CD8-positive, alpha-beta memory T cell (primary cell): ENCODE measurements at regions not wholly inside any gene's neighbourhood (a gene's known extent, or its start where the extent isn't known, plus 50 kb on each side); places are given as distances from the start of the nearest gene placed in this dataset.
A peak's percentile ranks its signal among the peaks of the same experiment; 100 is the strongest.

Experiments used
- CTCF ChIA-PET: fragments of 350-600 bp; sonication (Branson Sonifier 250); formaldehyde crosslinking; loops from one replicate; lab custom pipeline; 2021; ENCODE audit warnings: antibody characterized with exemption; lab: Charles Lee
- POLR2A ChIA-PET: fragments of 350-600 bp; sonication (Branson Sonifier 250); formaldehyde crosslinking; loops from one replicate; lab custom pipeline; 2021; ENCODE audit warnings: antibody characterized with exemption; lab: Charles Lee
- DNase-seq, 5 donors: peaks; one replicate each; pipeline versions ENCODE4 v3.0.0 to v3.0.0-alpha.2; 2020 to 2022; ENCODE audit warnings: mixed read lengths in 1 of 5
- H3K27ac ChIP-seq: one replicate; pipeline ENCODE4 v1.7.0; 2013; ENCODE audit warnings: low read depth, mild to moderate bottlenecking, low read length, moderate library complexity
- H3K27me3 ChIP-seq: 2 replicates; pipeline ENCODE4 v1.7.0; 2013; ENCODE audit warnings: low read length, mild to moderate bottlenecking; ENCODE audit not compliant: insufficient read depth, poor library complexity, severe bottlenecking
- H3K36me3 ChIP-seq: 2 replicates; pipeline ENCODE4 v1.7.0; 2013; ENCODE audit warnings: mild to moderate bottlenecking, low read length, moderate library complexity; ENCODE audit not compliant: insufficient read depth
- H3K4me1 ChIP-seq: 2 replicates; pipeline ENCODE4 v1.7.0; 2013; ENCODE audit warnings: mild to moderate bottlenecking, low read length, moderate library complexity; ENCODE audit not compliant: insufficient read depth
- H3K4me3 ChIP-seq: 2 replicates; pipeline ENCODE4 v1.7.0; 2013; ENCODE audit warnings: mild to moderate bottlenecking, low read length
- H3K9me3 ChIP-seq: 2 replicates; pipeline ENCODE4 v1.7.0; 2013; ENCODE audit warnings: mild to moderate bottlenecking, low read length
- H3K27ac Mint-ChIP-seq, 8 donors: one replicate each; pipeline ENCODE4 v1.8.0; 2020 to 2021; ENCODE audit warnings: mixed read lengths in 8 of 8, mild to moderate bottlenecking in 6 of 8, inconsistent platforms in 3 of 8, moderate library complexity in 3 of 8
- H3K27me3 Mint-ChIP-seq, 2 donors: one replicate each; pipeline ENCODE4 v1.8.0; 2020 to 2021; ENCODE audit warnings: mixed read lengths in 2 of 2, mild to moderate bottlenecking in 1 of 2, moderate library complexity in 1 of 2
- H3K36me3 Mint-ChIP-seq, 3 donors: one replicate each; pipeline ENCODE4 v1.8.0; 2020 to 2021; ENCODE audit warnings: mixed read lengths in 3 of 3, inconsistent platforms in 1 of 3, mild to moderate bottlenecking in 1 of 3
- H3K4me1 Mint-ChIP-seq, 3 donors: one replicate each; pipeline ENCODE4 v1.8.0; 2020 to 2021; ENCODE audit warnings: mixed read lengths in 3 of 3, inconsistent platforms in 1 of 3, mild to moderate bottlenecking in 1 of 3
- H3K4me3 Mint-ChIP-seq, 7 donors: one replicate each; pipeline ENCODE4 v1.8.0; 2020 to 2021; ENCODE audit warnings: mixed read lengths in 7 of 7, mild to moderate bottlenecking in 6 of 7, moderate library complexity in 4 of 7, inconsistent platforms in 2 of 7
- H3K9me3 Mint-ChIP-seq, 5 donors: one replicate each; pipeline ENCODE4 v1.8.0; 2020 to 2022; ENCODE audit warnings: mixed read lengths in 5 of 5, mild to moderate bottlenecking in 3 of 5, moderate library complexity in 2 of 5, inconsistent platforms in 1 of 5

DNA sequence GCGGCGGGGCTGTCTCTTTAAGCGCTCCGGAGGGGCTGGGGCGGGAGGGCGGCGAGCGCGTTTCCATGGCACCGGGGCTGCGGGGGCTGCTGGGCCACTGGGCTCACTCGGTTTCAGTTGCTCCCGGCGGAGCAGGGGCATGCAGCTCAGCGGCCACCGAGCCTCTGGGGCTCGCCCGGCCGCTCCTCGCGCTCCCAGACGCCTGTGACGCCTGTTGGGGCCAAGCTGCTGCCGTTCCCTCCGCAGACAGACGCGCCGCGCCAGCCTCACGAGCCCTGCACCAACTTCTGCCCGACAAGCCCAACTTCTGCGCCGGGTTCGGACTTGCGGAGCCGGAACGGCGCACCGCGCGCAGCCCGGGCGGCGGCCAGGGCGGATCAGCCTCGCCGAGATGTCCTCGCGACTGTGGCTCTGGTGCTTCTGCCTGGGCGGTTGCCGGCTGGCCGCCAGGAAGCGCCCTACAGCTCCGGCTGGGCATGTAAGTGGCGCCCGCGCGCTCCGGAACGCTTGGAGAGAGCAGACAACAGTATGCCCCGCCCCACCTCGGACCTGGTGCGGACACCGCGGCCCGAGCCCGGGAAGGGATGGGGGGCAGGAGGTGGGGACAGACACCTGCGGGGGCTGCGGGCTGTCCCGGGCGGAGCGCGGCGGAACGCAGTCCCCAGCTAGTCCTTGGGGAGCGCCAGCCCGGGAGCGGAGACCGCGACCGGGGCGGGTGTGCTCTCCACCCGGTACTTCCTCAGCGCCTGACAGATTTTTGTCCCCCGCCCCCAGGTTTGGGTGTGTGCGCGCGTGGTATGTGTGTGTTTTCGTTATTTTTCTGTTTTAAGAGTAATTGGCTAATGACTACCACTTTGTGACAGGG, 154.1 kb upstream of the GOLIM4 start:
- DNase-seq: no peak
- Histone ChIP-seq H3K27me3 (no peaks in the 10 kb centered on the region), H3K36me3 (no peaks in the 10 kb centered on the region), H3K9me3 (no peaks in the 10 kb centered on the region), H3K4me1 (no peaks in the 10 kb centered on the region), H3K27ac (no peak overlapping the region), H3K4me3 (no peak overlapping the region)
- H3K27me3 Mint-ChIP-seq: peaks cover 28 to 49% of the 10 kb centered on the region in 2 donors
- CTCF ChIA-PET: no interaction called here
- H3K27ac Mint-ChIP-seq: peak overlapping the region in 1 of 8 donors; percentile 16
- POLR2A ChIA-PET: no interaction called here
- H3K9me3 Mint-ChIP-seq: peaks cover 0 to 2% (median 0%) of the 10 kb centered on the region in 5 donors
- H3K4me3 Mint-ChIP-seq: peak overlapping the region in 4 of 7 donors; percentile 30 to 61 (median 41)
- no peaks in the 10 kb centered on the region for H3K36me3 Mint-ChIP-seq
- H3K4me1 Mint-ChIP-seq: peaks cover 6 to 14% (median 8%) of the 10 kb centered on the region in 3 donors

- H3K27ac Mint-ChIP-seq: no peak overlapping the region
- H3K36me3 ChIP-seq: no peaks in the 10 kb centered on the region
- peaks cover 30 to 49% of the 10 kb centered on the region in 2 donors for H3K27me3 Mint-ChIP-seq
- H3K27ac ChIP-seq: no peak overlapping the region
- no peaks in the 10 kb centered on the region for H3K9me3 ChIP-seq
- DNase-seq: no peak
- H3K36me3 Mint-ChIP-seq: no peaks in the 10 kb centered on the region
- peaks cover 0 to 2% (median 0%) of the 10 kb centered on the region in 5 donors for H3K9me3 Mint-ChIP-seq
- H3K4me1 Mint-ChIP-seq: peaks cover 6 to 14% (median 8%) of the 10 kb centered on the region in 3 donors
- peak overlapping the region in 3 of 7 donors; percentile 6 to 66 (median 15) for H3K4me3 Mint-ChIP-seq
- CTCF ChIA-PET: no interaction called here
- POLR2A ChIA-PET: no interaction called here
- H3K4me1 ChIP-seq: no peaks in the 10 kb centered on the region
- H3K27me3 ChIP-seq: no peaks in the 10 kb centered on the region
- no peak overlapping the region for H3K4me3 ChIP-seq
Observed at GRCh38 chr3:168249205-168249549, 153.5 kb upstream of the GOLIM4 start.

DNA sequence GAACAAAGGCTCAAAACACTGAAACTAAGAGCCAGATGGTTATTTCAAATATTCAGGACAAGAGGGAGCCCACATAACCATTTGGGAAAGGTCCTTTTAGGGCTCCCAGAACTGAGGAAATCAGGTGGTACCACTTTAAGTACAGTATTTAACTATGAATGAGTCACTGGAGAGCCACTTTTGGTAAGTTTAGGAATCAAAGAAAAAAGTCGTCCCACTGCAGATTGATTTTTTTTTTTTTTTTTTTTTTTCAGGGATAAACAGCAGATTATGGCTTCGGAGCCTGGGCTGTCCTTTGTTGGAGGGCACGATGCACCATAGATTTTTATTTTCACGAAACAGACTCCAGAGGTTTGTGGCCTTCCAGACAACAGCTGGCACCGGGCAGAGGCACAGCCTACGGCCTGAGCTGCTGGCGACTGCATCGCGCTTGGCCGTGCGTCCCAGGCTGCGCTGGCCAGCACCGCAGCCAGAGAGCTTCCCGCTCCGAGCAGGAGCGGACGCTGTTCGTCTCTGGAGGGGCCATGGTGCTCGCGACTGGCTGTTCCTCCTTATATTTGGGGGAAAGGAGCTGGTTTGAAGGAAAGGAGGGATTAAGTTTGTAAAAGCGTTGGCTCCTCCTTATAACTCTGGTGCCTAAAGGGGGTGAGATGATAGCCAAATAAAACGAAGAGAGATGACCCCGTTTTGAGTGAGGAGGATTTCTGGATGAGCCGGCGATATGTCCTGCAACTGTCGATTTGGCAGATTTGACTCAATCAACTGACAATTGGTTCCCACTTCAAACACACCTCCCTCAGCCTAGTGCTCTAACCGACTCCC, 152.9 kb upstream of the GOLIM4 start:
- H3K36me3 ChIP-seq: no peaks in the 10 kb centered on the region
- Mint-ChIP-seq H3K36me3 (no peaks in the 10 kb centered on the region), H3K4me3 (peak overlapping the region in 2 of 7 donors; percentile 15 to 23), H3K27ac (no peak overlapping the region), H3K4me1 (peaks cover 6 to 14% (median 8%) of the 10 kb centered on the region in 3 donors), H3K9me3 (no peaks in the 10 kb centered on the region), H3K27me3 (peaks cover 30 to 49% of the 10 kb centered on the region in 2 donors)
- POLR2A ChIA-PET: no interaction called here
- DNase-seq: no peak
- H3K27me3 ChIP-seq: no peaks in the 10 kb centered on the region
- no peak overlapping the region for H3K27ac ChIP-seq
- H3K4me3 ChIP-seq: no peak overlapping the region
- CTCF ChIA-PET: no interaction called here
- no peaks in the 10 kb centered on the region for H3K4me1 ChIP-seq
- no peaks in the 10 kb centered on the region for H3K9me3 ChIP-seq

DNA sequence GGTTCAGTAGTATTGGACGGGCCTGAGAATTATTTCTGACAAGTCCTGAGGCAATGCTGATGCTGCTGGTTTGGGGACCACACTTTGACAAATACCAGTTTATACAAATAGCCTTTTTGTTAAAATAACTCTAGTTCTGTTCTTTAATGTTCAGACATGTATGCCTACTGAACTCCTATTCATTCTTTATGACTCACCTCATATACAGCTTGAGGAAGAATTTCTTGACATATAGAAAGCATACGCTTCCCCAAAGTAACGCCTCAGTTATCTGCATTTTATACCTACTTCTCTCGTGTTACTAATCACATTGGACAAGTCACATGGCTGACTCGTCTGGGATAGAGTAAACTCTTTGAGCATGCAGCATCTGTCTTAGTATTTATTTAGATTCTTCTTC, 145.4 kb upstream of the GOLIM4 start:
- Histone ChIP-seq H3K27me3 (no peaks in the 10 kb centered on the region), H3K4me3 (no peak overlapping the region), H3K27ac (no peak overlapping the region), H3K4me1 (no peaks in the 10 kb centered on the region), H3K36me3 (no peaks in the 10 kb centered on the region), H3K9me3 (no peaks in the 10 kb centered on the region)
- H3K4me3 Mint-ChIP-seq: no peak overlapping the region
- H3K27ac Mint-ChIP-seq: no peak overlapping the region
- no peaks in the 10 kb centered on the region for H3K36me3 Mint-ChIP-seq
- H3K4me1 Mint-ChIP-seq: no peaks in the 10 kb centered on the region
- H3K9me3 Mint-ChIP-seq: peaks cover 0 to 2% (median 0%) of the 10 kb centered on the region in 5 donors
- H3K27me3 Mint-ChIP-seq: peaks cover 0 to 6% of the 10 kb centered on the region in 2 donors
- DNase-seq: no peak
- ChIA-PET POLR2A (no interaction called here), CTCF (no interaction called here)

GRCh38 chr3:168239287-168239686, 143.6 kb upstream of the GOLIM4 start:
- no peak overlapping the region for H3K27ac ChIP-seq
- CTCF ChIA-PET: no interaction called here

GRCh38 chr3:168233001-168233400, 137.3 kb upstream of the GOLIM4 start:
- Mint-ChIP-seq H3K4me3 (no peak overlapping the region), H3K9me3 (no peaks in the 10 kb centered on the region), H3K27me3 (peaks cover 0 to 4% of the 10 kb centered on the region in 2 donors), H3K36me3 (no peaks in the 10 kb centered on the region), H3K4me1 (no peaks in the 10 kb centered on the region), H3K27ac (no peak overlapping the region)
- H3K4me3 ChIP-seq: no peak overlapping the region
- H3K27me3 ChIP-seq: no peaks in the 10 kb centered on the region
- no peaks in the 10 kb centered on the region for H3K4me1 ChIP-seq
- ChIA-PET CTCF (no interaction called here), POLR2A (no interaction called here)
- DNase-seq: no peak
- no peak overlapping the region for H3K27ac ChIP-seq
- H3K9me3 ChIP-seq: no peaks in the 10 kb centered on the region
- no peaks in the 10 kb centered on the region for H3K36me3 ChIP-seq

More at GRCh38 chr3:168239287-168239686, 143.6 kb upstream of the GOLIM4 start:
- POLR2A ChIA-PET: no interaction called here
- Mint-ChIP-seq H3K9me3 (peaks cover 0 to 2% (median 0%) of the 10 kb centered on the region in 5 donors), H3K27ac (no peak overlapping the region), H3K4me3 (no peak overlapping the region), H3K27me3 (no peaks in the 10 kb centered on the region), H3K36me3 (no peaks in the 10 kb centered on the region), H3K4me1 (no peaks in the 10 kb centered on the region)
- Histone ChIP-seq H3K4me1 (no peaks in the 10 kb centered on the region), H3K36me3 (no peaks in the 10 kb centered on the region), H3K9me3 (no peaks in the 10 kb centered on the region), H3K27me3 (no peaks in the 10 kb centered on the region), H3K4me3 (no peak overlapping the region)
- no peak for DNase-seq

DNA sequence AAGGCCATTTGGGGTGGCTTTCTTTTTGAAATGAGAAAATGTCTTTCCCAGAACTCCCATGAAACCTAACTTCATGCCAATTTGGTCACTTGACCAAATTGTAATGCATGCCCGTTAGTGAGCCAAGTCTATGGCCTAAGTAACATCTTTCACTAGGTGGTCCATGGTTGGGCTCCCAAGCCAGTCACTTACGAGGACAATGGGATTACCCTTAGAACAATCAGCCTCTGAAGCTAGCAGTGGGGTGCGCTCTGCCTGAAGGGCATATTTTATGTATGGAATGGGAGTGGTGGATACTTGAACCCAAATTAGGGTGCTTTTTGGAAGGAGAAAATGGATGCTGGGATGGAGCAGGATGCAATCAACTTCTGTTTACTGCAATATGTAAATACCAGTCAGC, 127.4 kb upstream of the GOLIM4 start:
- Mint-ChIP-seq H3K4me1 (no peaks in the 10 kb centered on the region), H3K9me3 (no peaks in the 10 kb centered on the region), H3K27ac (no peak overlapping the region), H3K27me3 (peaks cover under 1 to 11% of the 10 kb centered on the region in 2 donors), H3K36me3 (no peaks in the 10 kb centered on the region), H3K4me3 (no peak overlapping the region)
- Histone ChIP-seq H3K27ac (no peak overlapping the region), H3K4me3 (no peak overlapping the region), H3K36me3 (no peaks in the 10 kb centered on the region), H3K27me3 (no peaks in the 10 kb centered on the region), H3K9me3 (no peaks in the 10 kb centered on the region), H3K4me1 (no peaks in the 10 kb centered on the region)
- no peak for DNase-seq
- ChIA-PET POLR2A (no interaction called here), CTCF (no interaction called here)

GRCh38 chr3:168220556-168220955, 124.8 kb upstream of the GOLIM4 start:
- CTCF ChIA-PET: no interaction called here
- no peaks in the 10 kb centered on the region for H3K36me3 Mint-ChIP-seq
- Histone ChIP-seq H3K36me3 (no peaks in the 10 kb centered on the region), H3K27ac (no peak overlapping the region), H3K27me3 (no peaks in the 10 kb centered on the region), H3K9me3 (no peaks in the 10 kb centered on the region), H3K4me1 (no peaks in the 10 kb centered on the region), H3K4me3 (no peak overlapping the region)
- no peak overlapping the region for H3K27ac Mint-ChIP-seq
- peaks cover 4 to 11% of the 10 kb centered on the region in 2 donors for H3K27me3 Mint-ChIP-seq
- no peaks in the 10 kb centered on the region for H3K9me3 Mint-ChIP-seq
- POLR2A ChIA-PET: no interaction called here
- no peaks in the 10 kb centered on the region for H3K4me1 Mint-ChIP-seq
- DNase-seq: no peak
- no peak overlapping the region for H3K4me3 Mint-ChIP-seq
